GM12878 (cell line): ENCODE measurements at regions not wholly inside any gene's neighbourhood (a gene's known extent, or its start where the extent isn't known, plus 50 kb on each side); places are given as distances from the start of the nearest gene placed in this dataset.
"Not testable (repeated sequence)": the region's sequence is repeated elsewhere in the genome, so short reads cannot be mapped to it uniquely, and the experiment has no call there.

Experiments used
- ATAC-seq: fragments of 200-7000 bp; cut with Tn5 transposase; 3 replicates; pipeline ENCODE4 v1.9.1; 2020; ENCODE audit warnings: mild to moderate bottlenecking, moderate library complexity
- BruUV-seq: library from RNA; stranded (reverse); fragments of 400-500 nt; replicated peaks from 2 replicates; lab custom pipeline; 2021; lab: Mats Ljungman, UMichigan
- CTCF ChIA-PET: fragments of 300-600 bp; sonication (Branson Sonifier 250); formaldehyde crosslinking; extraction: SDS; loops from one replicate; lab custom pipeline; 2021; ENCODE audit warnings: inconsistent platforms; lab: Yijun Ruan, JAX
- POLR2A ChIA-PET: fragments of 350-600 bp; formaldehyde crosslinking; extraction: SDS; loops from one replicate; lab custom pipeline; 2021; ENCODE audit warnings: inconsistent platforms; lab: Charles Lee
- RAD21 ChIA-PET: fragments of 300-600 bp; sonication (Branson Sonifier 250); formaldehyde crosslinking; loops from one replicate; lab custom pipeline; 2023; ENCODE audit warnings: antibody characterized with exemption; ENCODE audit not compliant: unreplicated experiment; lab: Charles Lee
- SMC1A ChIA-PET: fragments of 300-600 bp; sonication (Branson Sonifier 250); formaldehyde crosslinking; loops from one replicate; lab custom pipeline; 2023; ENCODE audit not compliant: unreplicated experiment, uncharacterized antibody; lab: Charles Lee
- DNase-seq: peaks from one replicate; pipeline ENCODE4 v3.0.0-alpha.2; 2011; ENCODE audit warnings: low read depth, low spot score
- FAIRE-seq: peaks from 3 replicates; lab custom pipeline; 2011; peaks lifted over from hg19 to GRCh38; lab: Jason Lieb, UNC
- H2AFZ ChIP-seq: 2 replicates; pipeline ENCODE4 v1.6.0; 2011; ENCODE audit warnings: low read depth, low read length, control low read depth; ENCODE audit not compliant: control insufficient read depth
- H3K27ac ChIP-seq: 2 replicates; pipeline ENCODE4 v1.5.1; 2011; ENCODE audit warnings: control low read depth; ENCODE audit not compliant: control insufficient read depth, insufficient read depth
- H3K27me3 ChIP-seq, 2 experiments: replicated peaks in 1 of 2; 2 replicates each; pipeline versions ENCODE4 v1.6.0 to v1.6.1; 2011; ENCODE audit warnings: low read length in 1 of 2; ENCODE audit not compliant: control insufficient read depth in 2 of 2, insufficient read depth in 2 of 2
- H3K36me3 ChIP-seq, 2 experiments: 2 replicates each; pipeline ENCODE4 v1.5.1; 2011; ENCODE audit warnings: low read length in 1 of 2; ENCODE audit not compliant: control insufficient read depth in 2 of 2, insufficient read depth in 2 of 2
- H3K4me1 ChIP-seq: 2 replicates; pipeline ENCODE4 v1.6.1; 2011; ENCODE audit warnings: mild to moderate bottlenecking, low read length, moderate library complexity, mixed read lengths; ENCODE audit not compliant: control insufficient read depth, insufficient read depth
- H3K4me2 ChIP-seq: 2 replicates; pipeline ENCODE4 v1.6.0; 2011; ENCODE audit warnings: control low read depth; ENCODE audit not compliant: control insufficient read depth, insufficient read depth
- H3K4me3 ChIP-seq: fragments of 200-600 bp; sonication (generic); 2 replicates; pipeline ENCODE4 v1.5.1; 2016
- H3K79me2 ChIP-seq: 2 replicates; pipeline ENCODE4 v1.6.0; 2011; ENCODE audit warnings: low read length; ENCODE audit not compliant: control insufficient read depth, insufficient read depth
- H3K9ac ChIP-seq: 2 replicates; pipeline ENCODE4 v1.8.0; 2011; ENCODE audit warnings: low read length, control low read depth, mixed read lengths; ENCODE audit not compliant: control insufficient read depth, insufficient read depth
- H3K9me3 ChIP-seq: replicated peaks from 3 replicates; pipeline ENCODE4 v1.5.1; 2011; ENCODE audit warnings: mild to moderate bottlenecking, low read length; ENCODE audit not compliant: control insufficient read depth, insufficient read depth
- H4K20me1 ChIP-seq: 2 replicates; pipeline ENCODE4 v1.6.0; 2011; ENCODE audit not compliant: control insufficient read depth, insufficient read depth
- CREM ChIP-seq: IDR thresholded peaks from 2 replicates; pipeline ENCODE4 v1.6.1; 2014; ENCODE audit warnings: antibody characterized with exemption, low read depth
- EED ChIP-seq: sonication (generic); IDR thresholded peaks from 2 replicates; pipeline ENCODE4 v1.6.1; 2016; ENCODE audit warnings: antibody characterized with exemption, low read depth
- FOXM1 ChIP-seq: IDR thresholded peaks from 2 replicates; pipeline ENCODE4 v1.6.1; 2012; ENCODE audit warnings: low read depth, mild to moderate bottlenecking, inconsistent platforms, low read length, moderate library complexity
- KAT2A ChIP-seq: conservative IDR thresholded peaks from 2 replicates; pipeline ENCODE4 v1.6.1; 2011; ENCODE audit warnings: low read depth, low read length; ENCODE audit not compliant: control insufficient read depth
- MEF2A ChIP-seq: IDR thresholded peaks from 2 replicates; pipeline ENCODE4 v1.6.1; 2011; ENCODE audit warnings: low read depth, mild to moderate bottlenecking, low read length, moderate library complexity; ENCODE audit not compliant: insufficient read depth
- NFYA ChIP-seq: IDR thresholded peaks from 2 replicates; pipeline ENCODE4 v1.6.1; 2011; ENCODE audit warnings: low read depth, mild to moderate bottlenecking, low read length, improper control_type of control experiment, borderline replicate concordance
- RBBP5 ChIP-seq: fragments of 200-600 bp; sonication (generic); conservative IDR thresholded peaks from 2 replicates; pipeline ENCODE4 v1.6.1; 2016
- REST ChIP-seq: IDR thresholded peaks from 2 replicates; pipeline ENCODE4 v1.6.1; 2012; ENCODE audit warnings: mild to moderate bottlenecking, low read depth, low read length
- SP1 ChIP-seq: IDR thresholded peaks from one replicate; pipeline ENCODE4 v1.6.1; 2011; ENCODE audit warnings: low read depth, low read length
- SPI1 ChIP-seq: IDR thresholded peaks from 2 replicates; pipeline ENCODE4 v1.6.1; 2011; ENCODE audit warnings: low read depth, mild to moderate bottlenecking, low read length, moderate library complexity, borderline replicate concordance; ENCODE audit not compliant: insufficient read depth
- TARDBP ChIP-seq: IDR thresholded peaks from 2 replicates; pipeline ENCODE4 v1.6.1; 2016; ENCODE audit warnings: borderline replicate concordance
- TBL1XR1 ChIP-seq: IDR thresholded peaks from 2 replicates; pipeline ENCODE4 v1.6.1; 2012; ENCODE audit warnings: low read depth, low read length, improper control_type of control experiment
- ZSCAN29 ChIP-seq: fragments of 450-650 bp; IDR thresholded peaks from 2 replicates; pipeline ENCODE4 v1.6.1; 2017; ENCODE audit warnings: mild to moderate bottlenecking, moderate library complexity
- WGBS: methylation state at CpG from one replicate; pipeline ENCODE4 v1.1.6; 2016; ENCODE audit warnings: low lambda C conversion rate; ENCODE audit not compliant: insufficient replicate concordance, insufficient coverage; ENCODE audit errors: missing lambda C conversion rate; 5-methylcytosine and 5-hydroxymethylcytosine counted together
- in situ Hi-C: fragments of 300-500 bp; cut with MboI; formaldehyde crosslinking; loops from 9 replicates; pipeline ENCODE4 v1.14.3; 2018; ENCODE audit warnings: mixed read lengths
- intact Hi-C: fragments of 100-400 bp; cut with micrococcal nuclease; formaldehyde crosslinking; loops from one replicate; pipeline ENCODE4 v1.14.2; 2022; ENCODE audit not compliant: unreplicated experiment
- TF ChIP-seq, protein P1 (sequence below): IDR thresholded peaks from 2 replicates; pipeline ENCODE4 v1.6.1; 2012; ENCODE audit warnings: low read depth, low read length, improper control_type of control experiment

GRCh38 chr12:104906695-104907094 lies 51.4 kb downstream of the SLC41A2 start:
- WGBS: 98% methylated on average over 6 of the region's 6 CpGs
- ATAC-seq (no peak), DNase-seq (no peak), FAIRE-seq (no peak)
- in situ Hi-C loops: no loop called here
- Histone ChIP-seq H3K4me2 (no peak overlapping the region), H3K27ac (no peak overlapping the region), H3K79me2 (no peaks in the 10 kb centered on the region), H3K9me3 (no peaks in the 10 kb centered on the region), H3K27me3 (no peaks in the 10 kb centered on the region), H2AFZ (no peak overlapping the region), H4K20me1 (no peaks in the 10 kb centered on the region), H3K4me1 (no peaks in the 10 kb centered on the region), H3K36me3 (no peaks in the 10 kb centered on the region), H3K9ac (no peak overlapping the region), H3K4me3 (no peak overlapping the region)
- intact Hi-C loops: no loop called here
- SMC1A ChIA-PET: interaction anchor here (1.1 to 1.2 kb wide), 2 partner anchors 22 to 25 kb away, joined by 3 read pairs; no protein-coding TSS in a partner anchor
- TF ChIP-seq REST (no peak), TARDBP (no peak), SP1 (no peak), FOXM1 (no peak), EED (no peak), TBL1XR1 (no peak), MEF2A (no peak), SPI1 (no peak), NFYA (no peak), RBBP5 (no peak), ZSCAN29 (no peak), KAT2A (no peak), CREM (no peak)
- TF ChIP-seq, protein P1, sequence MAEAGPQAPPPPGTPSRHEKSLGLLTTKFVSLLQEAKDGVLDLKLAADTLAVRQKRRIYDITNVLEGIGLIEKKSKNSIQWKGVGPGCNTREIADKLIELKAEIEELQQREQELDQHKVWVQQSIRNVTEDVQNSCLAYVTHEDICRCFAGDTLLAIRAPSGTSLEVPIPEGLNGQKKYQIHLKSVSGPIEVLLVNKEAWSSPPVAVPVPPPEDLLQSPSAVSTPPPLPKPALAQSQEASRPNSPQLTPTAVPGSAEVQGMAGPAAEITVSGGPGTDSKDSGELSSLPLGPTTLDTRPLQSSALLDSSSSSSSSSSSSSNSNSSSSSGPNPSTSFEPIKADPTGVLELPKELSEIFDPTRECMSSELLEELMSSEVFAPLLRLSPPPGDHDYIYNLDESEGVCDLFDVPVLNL: no peak
- POLR2A ChIA-PET: no interaction called here
- RAD21 ChIA-PET: no interaction called here
- CTCF ChIA-PET: interaction anchor here (1.0 to 1.3 kb wide), 3 partner anchors 12 to 524 kb away, joined by 3 to 4 read pairs (median 4); no protein-coding TSS in a partner anchor
- BruUV-seq: no TSS peak

DNA sequence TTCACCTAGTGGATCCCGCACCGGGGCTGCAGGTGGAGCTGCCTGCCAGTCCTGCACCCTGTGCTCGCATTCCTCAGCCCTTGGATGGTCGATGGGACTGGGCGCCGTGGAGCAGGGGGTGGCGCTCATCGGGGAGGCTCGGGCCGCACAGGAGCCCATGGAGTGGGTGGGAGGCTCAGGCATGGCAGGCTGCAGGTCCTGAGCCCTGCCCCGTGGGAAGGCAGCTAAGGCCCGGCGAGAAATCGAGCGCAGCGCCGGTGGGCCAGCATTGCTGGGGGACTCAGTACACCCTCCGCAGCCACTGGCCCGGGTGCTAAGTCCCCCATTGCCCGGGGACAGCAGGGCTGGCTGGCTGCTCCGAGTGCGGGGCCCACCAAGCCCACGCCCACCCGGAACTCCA lies 52.6 kb downstream of the SLC41A2 start:
- H4K20me1 ChIP-seq, RAD21 ChIA-PET, intact Hi-C loops, ATAC-seq, H3K79me2 ChIP-seq, H3K4me3 ChIP-seq, POLR2A ChIA-PET, DNase-seq, H3K27me3 ChIP-seq, H3K36me3 ChIP-seq, H3K9me3 ChIP-seq, FAIRE-seq, BruUV-seq, in situ Hi-C loops, H3K4me1 ChIP-seq, H3K4me2 ChIP-seq, H2AFZ ChIP-seq, H3K27ac ChIP-seq, H3K9ac ChIP-seq: not testable (repeated sequence)
- WGBS: 97% methylated on average over 18 of the region's 24 CpGs
- CTCF ChIA-PET: interaction anchor here (1.0 to 1.3 kb wide), 3 partner anchors 9 to 25 kb away, joined by 4 read pairs; no protein-coding TSS in a partner anchor
- SMC1A ChIA-PET: interaction anchor here (1.0 kb wide), 1 partner anchor 18 kb away, joined by 3 read pairs; no protein-coding TSS in a partner anchor
